ENCODE measurements at regions not wholly inside any gene's neighbourhood (a gene's known extent, or its start where the extent isn't known, plus 50 kb on each side); places are given as distances from the start of the nearest gene placed in this dataset.

DNA sequence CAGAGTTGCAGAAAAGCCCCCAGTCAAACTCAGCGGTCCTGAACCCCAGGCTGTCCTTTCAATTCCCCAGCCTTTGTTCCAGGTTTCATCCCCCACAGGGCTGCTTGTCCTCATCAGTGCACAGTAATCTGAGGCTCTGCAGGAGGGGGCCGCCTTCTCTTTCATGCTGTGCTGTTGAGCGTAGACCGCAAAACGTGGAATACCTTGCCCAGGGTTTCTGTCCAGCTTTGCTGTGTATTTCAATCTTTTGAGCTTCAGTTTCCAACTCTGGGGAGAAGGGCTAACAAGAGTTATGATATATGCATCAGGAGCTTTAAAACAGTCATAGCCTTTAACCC is 64.8 kb downstream of the FAM43A start:
- ChIA-PET CTCF (no interaction called here), POLR2A (no interaction called here)
- TF ChIP-seq, protein P1, sequence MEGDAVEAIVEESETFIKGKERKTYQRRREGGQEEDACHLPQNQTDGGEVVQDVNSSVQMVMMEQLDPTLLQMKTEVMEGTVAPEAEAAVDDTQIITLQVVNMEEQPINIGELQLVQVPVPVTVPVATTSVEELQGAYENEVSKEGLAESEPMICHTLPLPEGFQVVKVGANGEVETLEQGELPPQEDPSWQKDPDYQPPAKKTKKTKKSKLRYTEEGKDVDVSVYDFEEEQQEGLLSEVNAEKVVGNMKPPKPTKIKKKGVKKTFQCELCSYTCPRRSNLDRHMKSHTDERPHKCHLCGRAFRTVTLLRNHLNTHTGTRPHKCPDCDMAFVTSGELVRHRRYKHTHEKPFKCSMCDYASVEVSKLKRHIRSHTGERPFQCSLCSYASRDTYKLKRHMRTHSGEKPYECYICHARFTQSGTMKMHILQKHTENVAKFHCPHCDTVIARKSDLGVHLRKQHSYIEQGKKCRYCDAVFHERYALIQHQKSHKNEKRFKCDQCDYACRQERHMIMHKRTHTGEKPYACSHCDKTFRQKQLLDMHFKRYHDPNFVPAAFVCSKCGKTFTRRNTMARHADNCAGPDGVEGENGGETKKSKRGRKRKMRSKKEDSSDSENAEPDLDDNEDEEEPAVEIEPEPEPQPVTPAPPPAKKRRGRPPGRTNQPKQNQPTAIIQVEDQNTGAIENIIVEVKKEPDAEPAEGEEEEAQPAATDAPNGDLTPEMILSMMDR (IDR thresholded peaks at IDR 0.05; ENCODE audit: unreplicated experiment) = no peak
- H3K9me3 Mint-ChIP-seq (ENCODE audit: unreplicated experiment) = no peaks in the 10 kb centered on the region
- intact Hi-C loops (cut with micrococcal nuclease) = no loop called here
- no TSS peak for BruUV-seq (replicated peaks)
- no peak overlapping the region for H3K27ac Mint-ChIP-seq (ENCODE audit: low read depth, unreplicated experiment)
- H3K36me3 Mint-ChIP-seq (ENCODE audit: insufficient read depth, unreplicated experiment) = no peaks in the 10 kb centered on the region
- no peak overlapping the region for H3K4me3 Mint-ChIP-seq (ENCODE audit: unreplicated experiment)
- peaks cover 23% of the 10 kb centered on the region for H3K27me3 Mint-ChIP-seq (ENCODE audit: insufficient read depth, unreplicated experiment)
- H3K4me1 Mint-ChIP-seq (ENCODE audit: insufficient read depth, unreplicated experiment) = no peaks in the 10 kb centered on the region
- DNase-seq (ENCODE audit: unreplicated experiment) = no peak

DNA sequence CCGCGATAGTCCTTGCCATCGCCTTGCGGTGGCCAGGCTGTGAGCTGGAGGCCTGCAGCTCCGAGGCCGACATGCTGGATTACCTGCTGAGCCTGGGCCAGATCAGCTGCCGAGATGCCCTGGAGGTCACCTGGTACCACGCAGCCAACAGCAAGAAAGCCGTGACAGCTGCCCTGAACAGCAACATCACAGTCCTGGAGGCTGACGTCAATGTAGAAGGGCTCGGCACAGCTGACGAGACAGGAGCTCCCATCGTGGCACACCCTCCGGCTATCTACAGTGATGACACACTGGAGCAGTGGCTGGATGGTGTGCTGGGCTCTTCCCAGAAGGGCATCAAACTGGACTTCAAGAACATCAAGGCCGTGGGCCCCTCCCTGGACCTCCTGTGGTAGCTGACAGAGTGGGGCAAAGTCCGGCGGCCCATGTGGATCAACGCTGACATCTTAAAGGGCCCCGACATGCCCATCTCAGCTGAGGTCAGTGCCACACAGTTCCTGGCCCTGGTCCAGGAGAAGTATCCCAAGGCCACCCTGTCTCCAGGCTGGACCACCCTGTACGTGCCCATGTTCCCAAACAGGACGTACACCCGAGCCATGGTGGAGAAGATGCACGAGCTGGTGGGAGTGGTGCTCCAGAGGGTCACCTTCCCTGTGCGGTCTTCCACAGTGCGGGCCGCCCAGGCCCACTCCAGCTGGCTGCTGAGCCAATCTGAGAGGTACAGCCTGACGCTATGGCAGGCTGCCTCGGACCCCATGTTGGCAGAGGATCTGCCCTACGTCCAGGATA is 70.2 kb downstream of the FAM43A start:
- DNase-seq (ENCODE audit: unreplicated experiment) = no peak
- Mint-ChIP-seq H3K4me3 (ENCODE audit: unreplicated experiment) (no peak overlapping the region), H3K27ac (ENCODE audit: low read depth, unreplicated experiment) (no peak overlapping the region), H3K9me3 (ENCODE audit: unreplicated experiment) (no peaks in the 10 kb centered on the region), H3K36me3 (ENCODE audit: insufficient read depth, unreplicated experiment) (no peaks in the 10 kb centered on the region), H3K4me1 (ENCODE audit: insufficient read depth, unreplicated experiment) (no peaks in the 10 kb centered on the region), H3K27me3 (ENCODE audit: insufficient read depth, unreplicated experiment) (peaks cover 3% of the 10 kb centered on the region)
- intact Hi-C loops (cut with micrococcal nuclease) = no loop called here
- ChIA-PET POLR2A (no interaction called here), CTCF (interaction anchor here (0.6 kb wide), 2 partner anchors 61 to 132 kb away, joined by 3 to 6 read pairs; no protein-coding TSS in a partner anchor)
- TF ChIP-seq, protein P1 (IDR thresholded peaks at IDR 0.05; ENCODE audit: unreplicated experiment) = no peak
- BruUV-seq (replicated peaks) = no TSS peak

DNA sequence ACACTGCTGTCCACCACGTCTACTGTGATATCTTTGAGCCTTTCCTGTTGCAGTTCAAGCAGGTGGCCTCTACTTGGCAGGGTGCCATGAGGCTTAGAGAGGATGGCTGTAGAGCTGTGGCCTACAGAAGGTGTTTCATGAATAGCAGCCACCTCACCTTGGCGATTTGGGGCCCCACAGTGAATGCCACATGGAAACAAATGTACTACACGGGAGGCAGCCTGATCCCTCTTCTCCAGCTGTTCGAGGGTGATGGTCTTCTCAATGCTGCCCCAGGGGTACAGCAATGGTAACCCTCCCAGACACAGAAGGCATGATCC is 70.7 kb downstream of the FAM43A start:
- Mint-ChIP-seq H3K9me3 (ENCODE audit: unreplicated experiment) (no peaks in the 10 kb centered on the region), H3K27me3 (ENCODE audit: insufficient read depth, unreplicated experiment) (peaks cover 9% of the 10 kb centered on the region), H3K4me1 (ENCODE audit: insufficient read depth, unreplicated experiment) (no peaks in the 10 kb centered on the region), H3K36me3 (ENCODE audit: insufficient read depth, unreplicated experiment) (no peaks in the 10 kb centered on the region), H3K4me3 (ENCODE audit: unreplicated experiment) (no peak overlapping the region), H3K27ac (ENCODE audit: low read depth, unreplicated experiment) (no peak overlapping the region)
- intact Hi-C loops (cut with micrococcal nuclease) = no loop called here
- DNase-seq (ENCODE audit: unreplicated experiment) = no peak
- POLR2A ChIA-PET = no interaction called here
- CTCF ChIA-PET = interaction anchor here (0.6 to 1.4 kb wide), 2 partner anchors 10 to 328 kb away, joined by 3 read pairs; no protein-coding TSS in a partner anchor
- BruUV-seq (replicated peaks) = no TSS peak
- TF ChIP-seq, protein P1 (IDR thresholded peaks at IDR 0.05; ENCODE audit: unreplicated experiment) = no peak

DNA sequence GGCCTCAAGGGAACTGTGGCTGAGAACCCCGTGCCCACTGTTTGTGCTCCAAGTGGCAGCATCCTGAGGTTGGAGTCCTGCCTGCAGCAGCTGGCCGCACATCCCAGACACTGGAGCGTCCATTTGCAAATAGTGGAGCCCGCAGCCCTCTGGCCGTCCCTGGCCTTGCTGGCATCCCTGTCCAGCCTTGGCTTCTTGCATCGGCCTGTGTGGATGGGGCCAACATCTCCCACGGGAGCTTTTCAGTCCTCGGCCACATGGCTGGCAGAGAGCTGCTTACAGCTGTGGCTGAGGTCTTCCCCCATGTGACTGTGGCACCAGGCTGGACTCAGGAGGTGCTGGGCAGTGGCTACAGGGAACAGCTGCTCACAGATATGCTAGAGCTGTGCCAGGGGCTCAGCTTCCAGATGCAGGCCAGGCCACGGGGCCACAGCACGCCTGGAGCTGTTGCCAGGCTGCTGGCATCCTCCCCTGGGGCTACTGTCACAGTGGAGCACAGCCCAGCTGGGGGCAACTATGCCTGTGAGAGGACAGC is 71.2 kb downstream of the FAM43A start:
- Mint-ChIP-seq H3K36me3 (ENCODE audit: insufficient read depth, unreplicated experiment) (no peaks in the 10 kb centered on the region), H3K4me1 (ENCODE audit: insufficient read depth, unreplicated experiment) (no peaks in the 10 kb centered on the region), H3K4me3 (ENCODE audit: unreplicated experiment) (no peak overlapping the region), H3K9me3 (ENCODE audit: unreplicated experiment) (no peaks in the 10 kb centered on the region), H3K27ac (ENCODE audit: low read depth, unreplicated experiment) (no peak overlapping the region), H3K27me3 (ENCODE audit: insufficient read depth, unreplicated experiment) (peaks cover 11% of the 10 kb centered on the region)
- BruUV-seq (replicated peaks) = no TSS peak
- POLR2A ChIA-PET = no interaction called here
- no peak for DNase-seq (ENCODE audit: unreplicated experiment)
- intact Hi-C loops (cut with micrococcal nuclease) = no loop called here
- TF ChIP-seq, protein P1 (IDR thresholded peaks at IDR 0.05; ENCODE audit: unreplicated experiment) = no peak
- CTCF ChIA-PET = interaction anchor here (0.6 to 1.4 kb wide), 2 partner anchors 10 to 327 kb away, joined by 3 read pairs; no protein-coding TSS in a partner anchor

Data from MCF 10A (cell line).